Stimulated activated CD8-positive, alpha-beta memory T cell treated with anti-CD3 and anti-CD28 coated beads, Interleukin-4, amount 100 ng/mL, for 24 hours (primary cell): ENCODE measurements at regions not wholly inside any gene's neighbourhood (a gene's known extent, or its start where the extent isn't known, plus 50 kb on each side); places are given as distances from the start of the nearest gene placed in this dataset.

Experiments
- DNase-seq: peaks from one replicate; pipeline ENCODE4 v3.0.0-alpha.2; 2020; ENCODE audit warnings: low read depth

DNA sequence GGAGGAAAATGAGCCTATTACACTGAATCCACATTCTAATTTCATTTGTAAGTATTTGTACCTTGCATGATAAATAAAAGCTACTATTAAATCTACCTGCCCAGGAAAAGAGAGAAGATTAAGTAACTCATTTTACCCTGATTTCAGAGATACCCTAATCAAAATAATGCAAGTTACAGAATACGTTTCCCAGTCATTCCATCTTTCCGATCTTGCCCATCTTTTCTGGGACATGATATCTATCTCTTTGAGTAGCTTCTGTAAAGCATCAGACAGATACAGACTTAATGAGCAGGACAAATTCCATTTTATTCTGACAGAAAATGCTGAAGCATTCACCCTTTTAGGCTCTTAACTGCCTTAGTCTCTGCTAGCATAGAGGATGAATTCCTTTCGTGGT is 56.6 kb downstream of the SPRY2 start:
- DNase-seq, result no peak

DNA sequence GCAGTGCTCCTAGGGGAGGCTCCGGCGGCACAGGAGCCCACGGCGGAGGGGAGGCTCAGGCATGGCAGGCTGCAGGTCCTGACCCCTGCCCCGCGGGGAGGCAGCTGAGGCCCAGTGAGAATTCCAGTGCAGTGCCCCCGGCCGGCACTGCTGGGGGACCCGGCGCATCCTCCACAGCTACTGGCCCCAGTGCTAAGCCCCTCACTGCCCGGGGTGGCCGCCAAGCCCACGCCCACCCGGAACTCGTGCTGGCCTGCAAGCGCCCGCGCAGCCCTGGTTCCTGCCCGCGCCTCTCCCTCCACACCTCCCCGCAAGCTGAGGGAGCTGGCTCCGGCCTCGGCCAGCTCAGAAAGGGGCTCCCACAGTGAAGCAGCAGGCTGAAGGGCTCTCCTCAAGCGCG is 62.2 kb downstream of the SPRY2 start:
- DNase-seq, result no peak

DNA sequence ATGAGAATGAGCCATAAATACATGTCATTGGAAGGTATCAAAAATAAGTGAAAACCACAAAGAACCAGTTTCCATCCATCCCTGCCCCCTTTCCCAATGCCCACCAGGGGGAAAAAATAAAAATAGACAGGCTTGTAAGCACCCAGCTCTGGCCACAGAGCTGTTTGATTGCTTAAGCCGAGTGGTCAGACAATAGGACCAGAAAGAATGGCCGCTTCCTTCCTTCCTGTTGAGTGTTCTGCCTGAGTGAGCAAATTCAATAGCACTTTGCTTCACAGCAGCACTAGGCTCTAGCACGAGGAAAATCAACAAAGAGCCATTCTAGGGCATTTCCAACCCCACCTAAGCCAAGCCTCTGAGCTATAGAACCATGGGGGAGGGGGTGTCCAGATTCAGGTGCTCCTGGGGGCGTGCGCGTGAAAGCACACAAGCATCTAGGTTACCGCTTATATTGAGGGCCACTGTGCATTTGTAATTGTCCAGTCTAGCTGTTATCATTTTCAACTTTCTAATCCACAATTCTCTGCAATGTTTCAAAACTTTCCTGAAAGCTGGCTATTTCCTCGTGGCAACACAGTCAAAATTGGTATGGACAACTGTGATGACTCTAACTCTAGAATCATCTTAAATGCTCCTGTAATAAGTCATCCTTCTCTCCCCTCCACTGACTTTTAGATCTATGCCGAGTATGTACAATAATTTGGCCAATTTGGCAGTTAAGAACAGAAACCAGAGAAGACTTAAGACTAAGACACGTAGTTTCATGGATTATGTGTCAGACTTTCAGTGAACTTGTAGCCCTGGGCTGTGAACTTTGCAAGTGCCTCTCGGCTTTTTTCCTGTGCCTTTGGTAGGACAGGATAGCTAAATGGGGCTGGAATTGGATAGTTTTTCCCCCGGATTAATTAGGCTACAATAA is 64.3 kb downstream of the SPRY2 start:
- no peak for DNase-seq

DNA sequence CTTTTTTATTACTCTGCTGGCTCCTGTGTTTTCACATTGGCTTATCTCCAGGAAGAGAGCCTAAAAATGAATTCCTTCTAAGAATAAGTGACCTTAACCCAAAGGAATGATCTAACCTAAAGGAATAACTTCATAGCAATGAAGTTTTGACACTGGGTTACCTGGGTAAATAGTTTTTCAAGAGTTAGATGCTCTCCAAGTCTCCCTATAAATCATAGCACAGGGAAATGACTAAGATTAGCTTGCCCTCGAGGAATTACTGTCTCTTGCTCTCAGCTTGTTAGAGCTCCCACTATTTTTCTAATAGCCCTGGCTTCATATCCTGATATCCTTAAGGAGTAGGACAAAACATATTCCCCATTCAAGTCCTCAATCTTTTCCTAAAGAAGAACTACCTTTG is 66.3 kb downstream of the SPRY2 start:
- no peak for DNase-seq

DNA sequence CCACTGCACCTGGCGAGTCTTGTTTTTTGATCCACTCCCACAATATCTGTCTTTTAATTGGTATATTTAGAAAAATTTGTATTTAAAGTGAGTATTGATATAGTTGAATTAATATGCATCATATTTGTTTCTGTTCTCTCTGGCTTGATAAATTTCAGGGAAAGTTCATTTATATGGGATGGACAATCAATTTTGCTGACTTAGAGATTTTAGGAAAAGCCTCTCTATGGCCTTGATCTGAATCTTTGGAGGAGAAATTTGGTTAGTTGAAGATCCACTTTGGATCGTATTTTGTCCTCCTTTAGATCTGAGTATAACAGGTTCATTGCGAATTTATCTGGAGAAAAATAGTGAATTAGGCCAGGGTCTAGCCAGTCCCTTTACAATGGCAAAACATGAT is 67.2 kb downstream of the SPRY2 start:
- DNase-seq, result no peak

DNA sequence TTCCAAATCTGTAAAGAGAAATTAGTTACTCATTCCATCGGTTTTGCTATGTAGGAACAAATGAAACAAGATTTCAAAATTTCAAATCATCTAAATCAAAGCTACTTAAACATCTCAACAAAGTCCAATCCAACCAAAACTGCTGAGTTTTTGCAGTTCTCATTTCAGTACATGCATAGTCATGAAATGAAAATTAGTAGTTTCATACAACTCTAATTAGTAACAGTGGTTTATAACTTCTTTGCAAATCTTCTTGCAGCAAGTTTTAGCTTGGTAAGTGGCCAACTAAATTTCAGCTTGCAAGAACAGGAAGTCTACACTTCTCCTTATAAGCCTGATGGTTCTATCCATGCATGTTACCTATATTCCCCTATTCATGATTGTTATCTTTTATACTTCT is 75.6 kb downstream of the SPRY2 start:
- DNase-seq, result no peak

DNA sequence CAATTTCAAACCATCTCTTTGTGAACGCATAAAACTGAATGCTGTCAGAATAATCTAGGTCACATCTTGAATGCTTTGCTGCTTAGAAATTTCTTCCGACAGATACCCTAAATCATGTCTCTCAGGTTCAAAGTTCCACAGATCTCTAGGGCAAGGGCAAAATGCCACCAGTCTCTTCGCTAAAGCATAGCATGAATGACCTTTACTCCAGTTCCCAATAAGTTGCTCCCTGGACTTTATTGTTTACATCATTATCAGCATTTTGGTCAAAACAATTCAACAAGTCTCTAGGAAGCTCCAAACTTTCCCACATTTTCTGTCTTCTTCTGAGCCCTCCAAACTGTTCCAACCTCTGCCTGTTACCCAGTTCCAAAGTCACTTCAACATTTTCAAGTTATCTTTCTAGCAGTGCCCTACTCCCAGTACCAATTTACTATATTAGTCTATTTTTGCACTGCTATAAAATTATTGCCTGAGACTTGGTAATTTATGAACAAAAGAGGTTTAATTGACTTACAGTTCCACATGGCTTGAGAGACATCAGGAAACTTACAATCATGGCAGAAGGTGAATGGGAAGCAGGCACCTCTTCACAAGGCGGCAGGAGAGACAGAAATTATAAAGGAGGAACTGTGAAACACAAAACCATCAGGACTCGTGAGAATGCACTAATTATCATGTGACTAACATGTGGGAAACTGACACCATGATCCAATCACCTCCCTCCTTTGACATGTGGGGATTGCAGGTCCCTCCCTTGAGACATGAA is 77.0 kb downstream of the SPRY2 start:
- no peak for DNase-seq

DNA sequence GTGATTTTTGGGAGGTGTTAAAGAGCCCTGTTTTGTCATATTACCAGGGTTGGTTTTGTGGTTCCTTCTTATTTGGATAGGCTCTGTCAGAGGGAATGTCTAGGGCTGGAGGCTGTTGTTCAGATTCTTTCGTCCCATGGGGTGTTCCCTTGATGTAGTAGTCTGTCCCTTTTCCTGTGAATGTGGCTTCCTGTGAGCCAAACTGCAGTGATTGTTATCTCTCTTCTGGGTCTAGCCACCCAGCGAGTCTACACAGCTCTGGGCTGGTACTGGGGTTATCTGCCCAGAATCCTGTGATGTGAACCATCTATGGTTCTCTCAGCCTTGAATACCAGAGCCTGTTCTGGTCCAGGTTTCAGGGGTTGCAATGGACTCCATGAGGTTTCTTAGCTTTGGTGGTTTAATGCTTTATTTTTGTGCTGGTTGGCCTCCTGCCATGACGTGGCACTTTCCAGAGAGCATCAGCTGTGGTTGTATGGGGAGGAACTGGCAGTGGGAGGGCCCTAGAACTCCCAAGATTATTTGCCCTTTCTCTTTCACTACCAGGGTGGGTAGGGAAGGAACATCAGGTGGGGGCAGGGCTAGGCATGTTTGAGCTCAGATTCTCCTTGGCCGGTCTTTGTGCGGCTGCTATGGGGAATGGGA is 78.8 kb downstream of the SPRY2 start:
- DNase-seq, result no peak

DNA sequence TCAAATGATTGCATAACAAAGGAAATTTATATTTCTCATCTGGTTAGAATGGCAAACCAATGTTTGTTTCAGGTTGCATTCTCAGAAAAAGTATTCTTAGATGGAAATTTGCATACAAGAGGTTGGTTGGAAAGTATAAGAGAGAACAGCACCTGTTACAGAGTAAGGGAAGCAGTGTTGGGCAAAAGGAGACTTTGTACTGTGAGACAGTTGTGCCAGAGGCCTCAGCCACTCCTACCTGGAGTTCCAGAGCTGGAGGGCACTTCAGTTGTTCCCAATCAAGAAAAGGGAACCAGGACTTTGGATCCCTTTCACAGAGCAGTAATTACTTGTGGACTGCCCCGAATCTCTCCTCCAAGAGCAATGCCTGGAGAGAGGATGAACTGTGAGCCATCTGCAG is 81.8 kb downstream of the SPRY2 start:
- no peak for DNase-seq

DNA sequence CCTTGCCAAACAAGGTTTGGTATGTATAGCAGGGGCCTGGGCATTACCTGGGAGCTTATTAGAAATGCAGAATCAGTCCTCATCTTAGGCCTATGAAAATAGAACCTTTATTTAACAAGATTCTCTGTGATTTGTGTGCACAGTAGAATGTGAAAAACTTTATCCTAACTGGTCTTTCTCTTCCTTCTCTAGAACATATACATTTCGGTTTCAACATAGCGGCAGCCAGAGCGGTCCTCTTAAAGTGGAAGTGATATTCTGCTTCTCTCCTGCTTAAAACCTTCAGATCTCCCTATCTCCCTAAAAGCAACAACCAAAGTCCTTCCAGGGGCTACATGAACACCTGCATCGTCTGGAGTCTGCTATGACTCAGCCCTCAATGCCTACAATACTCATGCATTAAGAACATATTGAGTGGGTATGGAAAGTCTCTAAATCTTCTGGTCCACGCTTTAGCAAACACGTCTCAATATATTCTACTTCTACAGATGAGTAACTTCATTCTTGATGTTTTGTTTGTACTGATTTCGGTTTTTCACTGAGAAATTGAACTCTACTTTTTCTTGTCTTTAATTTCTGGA is 84.5 kb downstream of the SPRY2 start:
- no peak for DNase-seq

DNA sequence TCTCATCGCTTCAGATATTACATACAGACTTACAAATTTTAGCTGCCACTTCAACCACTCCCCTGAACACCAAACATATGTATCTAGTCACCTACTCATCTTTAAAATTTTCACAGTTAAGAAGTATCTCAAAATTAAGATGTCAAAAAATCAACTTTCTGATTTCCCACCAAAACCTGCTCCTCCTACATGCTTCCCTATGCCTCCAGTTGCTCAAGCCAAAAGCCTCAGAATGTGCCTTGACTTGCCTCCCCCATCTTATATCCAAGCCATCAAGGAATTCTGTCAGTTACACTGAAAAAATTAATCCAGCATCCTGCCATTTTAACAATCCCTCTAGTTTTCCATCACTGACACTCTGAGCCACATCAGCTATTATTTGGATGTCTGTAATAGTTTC is 85.0 kb downstream of the SPRY2 start:
- DNase-seq, result no peak

DNA sequence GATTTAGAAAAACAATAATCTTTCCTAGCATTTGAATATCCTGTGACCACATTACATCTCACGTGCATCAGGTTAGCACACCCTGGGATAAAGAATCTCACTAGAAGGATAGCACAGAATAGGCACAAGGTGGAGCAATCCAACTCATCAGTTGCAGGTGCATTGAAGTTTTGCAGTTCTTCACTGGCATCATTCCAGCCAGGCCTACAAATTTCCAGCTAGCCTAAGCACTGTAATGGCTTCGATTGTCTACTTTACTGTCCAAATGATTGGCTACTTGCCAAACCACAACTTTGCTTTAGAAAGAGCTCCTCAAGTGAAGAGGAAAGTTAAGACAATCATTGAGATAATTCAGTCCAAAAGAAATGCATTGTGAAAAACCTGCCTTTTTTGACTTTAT is 89.5 kb downstream of the SPRY2 start:
- DNase-seq, result no peak

DNA sequence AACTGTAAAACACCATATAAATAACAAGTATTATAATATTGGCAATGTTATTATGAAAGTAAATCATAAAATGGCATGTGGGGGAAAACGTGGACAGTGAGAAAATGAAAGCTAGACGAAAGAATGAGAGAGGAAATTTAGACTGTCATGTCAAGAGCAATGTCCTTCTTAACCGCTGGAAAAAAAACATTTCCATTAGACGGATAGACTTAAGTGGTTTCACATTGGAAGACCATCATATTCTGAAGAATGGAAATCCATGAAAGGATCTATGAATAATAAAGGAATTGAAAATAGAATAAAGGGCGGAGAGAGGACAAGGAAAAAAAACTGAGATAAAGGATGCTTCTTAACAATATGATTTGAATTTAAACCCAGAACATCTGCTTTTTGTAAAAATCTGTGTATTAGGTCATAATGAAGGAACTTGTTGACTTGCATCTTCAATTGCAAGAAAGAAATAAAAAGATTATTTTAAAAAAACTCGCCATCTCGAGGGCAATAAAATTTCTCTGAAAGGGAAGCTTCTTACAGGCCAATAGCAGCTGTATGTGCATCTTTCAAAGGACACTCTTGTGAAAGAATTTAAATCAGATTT is 90.6 kb downstream of the SPRY2 start:
- no peak for DNase-seq

DNA sequence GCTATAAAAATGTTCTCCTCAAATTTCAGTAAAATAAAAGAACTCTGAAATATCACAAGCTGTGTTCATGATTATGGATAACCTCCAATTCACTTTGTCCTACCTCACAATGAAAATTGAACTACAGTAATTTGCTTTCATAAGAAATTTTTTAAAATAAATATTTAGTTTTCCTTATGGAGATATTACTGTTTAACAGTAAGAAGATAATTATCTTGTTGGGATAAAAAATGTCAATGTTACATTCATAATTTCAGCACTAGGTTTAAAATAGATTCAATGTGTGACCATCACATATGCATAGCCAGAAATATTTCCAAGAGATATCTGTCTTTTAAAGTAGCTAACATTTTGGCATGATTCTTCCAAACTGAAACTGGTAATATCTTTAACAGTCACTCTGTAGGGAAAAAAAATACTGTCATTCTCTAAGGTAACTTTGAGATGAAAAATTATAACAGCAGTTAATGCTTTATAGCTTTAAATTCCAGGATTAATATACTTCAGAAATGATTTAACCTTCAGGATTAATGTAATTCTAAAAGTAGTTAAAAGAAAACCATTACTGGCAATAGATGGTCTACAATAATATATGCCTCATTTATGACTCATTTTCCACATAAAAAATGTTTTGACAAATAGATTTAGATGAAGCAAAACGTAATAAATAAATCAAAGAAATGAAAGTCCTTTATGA is 91.3 kb downstream of the SPRY2 start:
- no peak for DNase-seq

DNA sequence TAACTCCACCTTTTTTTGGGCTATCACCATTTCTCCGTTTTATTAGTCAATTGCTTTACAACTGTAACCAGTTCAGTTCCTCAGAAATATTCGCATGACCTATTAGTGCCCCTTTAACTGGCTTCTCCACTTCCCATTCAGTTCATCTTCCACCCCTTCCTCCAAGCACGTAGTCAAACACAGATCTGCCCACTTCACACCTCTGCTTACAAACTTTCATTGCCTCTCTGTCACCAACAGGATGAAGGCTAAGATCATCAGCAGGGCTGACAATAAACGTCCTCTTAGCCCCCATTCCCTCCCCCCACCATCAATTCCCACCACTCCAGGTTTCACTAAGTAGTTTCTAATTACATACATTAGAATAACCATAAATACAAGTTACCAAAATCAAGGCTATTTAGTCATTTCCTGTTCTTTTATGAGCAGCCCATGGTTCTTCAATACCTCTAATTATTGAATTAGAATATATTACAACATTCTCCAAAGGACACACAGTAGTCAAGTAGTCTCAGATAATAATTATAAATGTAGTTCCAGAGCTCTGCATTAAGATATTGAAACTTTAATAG is 95.7 kb downstream of the SPRY2 start:
- DNase-seq, result no peak

DNA sequence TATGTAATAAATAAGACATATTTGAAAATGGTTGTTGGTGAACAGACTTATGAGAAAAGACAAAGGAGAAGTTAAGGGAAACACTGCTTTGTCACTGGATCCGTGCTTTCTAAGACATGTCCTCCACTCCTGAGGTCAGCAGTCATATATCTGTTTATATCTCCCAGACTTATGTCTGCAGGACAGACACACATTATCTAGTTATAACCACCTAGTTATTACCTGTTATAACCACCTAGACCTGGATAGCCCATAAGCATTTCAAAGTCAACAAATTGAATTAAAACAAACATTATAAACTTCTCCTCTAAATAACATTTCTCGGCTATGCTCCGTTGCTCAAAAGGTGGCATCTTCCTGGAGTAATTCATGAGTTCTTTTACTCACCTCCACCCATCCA is 96.4 kb downstream of the SPRY2 start:
- no peak for DNase-seq

DNA sequence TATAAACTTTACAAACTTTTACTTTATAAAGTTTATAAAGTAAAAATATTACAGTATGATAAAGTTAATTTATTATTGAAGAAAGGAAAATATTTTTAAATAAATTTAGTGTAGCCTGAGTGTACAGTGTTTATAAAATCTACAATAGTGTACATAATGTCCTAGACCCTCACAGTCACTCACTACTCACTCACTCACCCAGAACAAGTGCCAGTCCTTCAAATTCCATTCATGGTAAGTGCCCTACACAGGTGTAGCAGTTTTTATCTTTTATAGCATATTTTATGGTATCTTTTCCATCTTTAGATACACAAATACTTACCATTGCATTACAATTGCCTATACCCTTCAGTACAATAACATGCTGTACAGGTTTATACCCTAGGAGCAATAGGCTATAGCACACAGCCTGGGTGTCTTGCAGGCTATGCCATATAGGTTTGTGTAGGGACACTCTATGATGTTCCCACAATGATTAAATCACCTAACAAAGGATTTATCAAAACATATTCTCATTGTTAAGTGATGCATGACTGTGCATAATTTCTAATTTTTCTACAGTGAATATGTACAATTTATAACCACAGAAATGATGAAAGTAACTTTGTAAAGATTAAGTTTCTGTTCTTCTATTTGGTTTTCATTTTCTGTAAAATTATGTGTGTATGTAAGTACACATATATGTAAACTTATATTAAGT is 98.0 kb downstream of the SPRY2 start:
- DNase-seq, result no peak

DNA sequence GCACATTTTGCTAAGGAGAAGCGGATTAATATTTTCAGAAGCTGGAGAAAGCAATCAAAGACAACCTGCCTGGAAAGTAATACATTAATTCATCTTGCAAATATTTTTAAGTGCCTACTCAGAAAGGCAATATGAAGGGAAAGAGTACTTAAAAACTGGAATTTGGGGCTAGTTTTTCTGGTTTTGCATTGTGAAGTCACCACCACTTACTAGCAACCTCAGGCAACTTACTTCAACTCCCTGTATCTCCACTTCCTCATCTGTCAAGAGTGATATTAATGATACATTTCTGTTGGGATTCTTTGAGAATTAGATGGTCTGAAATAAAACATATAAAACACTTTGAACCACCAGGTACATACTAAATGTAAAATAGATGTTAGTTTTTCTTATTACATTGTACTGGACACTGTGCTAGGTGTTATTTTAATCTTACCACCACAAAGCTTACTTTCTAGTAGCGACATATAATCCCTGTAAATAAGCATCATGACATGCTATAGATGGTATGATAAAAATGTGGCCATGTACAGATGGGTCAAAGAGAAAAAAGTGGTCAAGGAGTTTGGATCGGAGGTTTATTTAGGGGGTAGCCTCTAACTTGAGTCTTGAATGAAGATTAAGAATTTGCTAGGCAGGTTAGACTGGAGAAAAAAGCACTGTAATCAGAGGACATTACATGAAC is 101.2 kb downstream of the SPRY2 start:
- DNase-seq, result no peak

DNA sequence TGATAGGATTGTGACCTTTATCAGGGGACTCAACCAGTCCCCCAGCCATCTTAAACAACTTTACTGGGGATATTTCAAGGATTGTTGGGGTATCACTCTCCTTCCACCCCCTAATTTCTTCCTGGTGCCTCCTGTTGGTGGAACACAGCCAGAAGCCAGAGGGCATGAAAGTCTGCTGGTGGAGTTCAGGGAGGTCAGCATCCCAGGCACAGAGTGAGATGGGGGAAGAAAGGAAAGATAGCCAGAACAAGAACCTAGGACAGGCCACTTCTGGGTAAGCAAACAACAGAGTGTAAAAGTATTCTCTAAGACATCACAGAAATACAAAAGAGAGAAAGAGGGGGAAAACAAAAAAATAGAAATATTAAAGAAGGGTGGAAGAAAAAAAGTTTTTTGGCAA is 101.8 kb downstream of the SPRY2 start:
- DNase-seq, result no peak

DNA sequence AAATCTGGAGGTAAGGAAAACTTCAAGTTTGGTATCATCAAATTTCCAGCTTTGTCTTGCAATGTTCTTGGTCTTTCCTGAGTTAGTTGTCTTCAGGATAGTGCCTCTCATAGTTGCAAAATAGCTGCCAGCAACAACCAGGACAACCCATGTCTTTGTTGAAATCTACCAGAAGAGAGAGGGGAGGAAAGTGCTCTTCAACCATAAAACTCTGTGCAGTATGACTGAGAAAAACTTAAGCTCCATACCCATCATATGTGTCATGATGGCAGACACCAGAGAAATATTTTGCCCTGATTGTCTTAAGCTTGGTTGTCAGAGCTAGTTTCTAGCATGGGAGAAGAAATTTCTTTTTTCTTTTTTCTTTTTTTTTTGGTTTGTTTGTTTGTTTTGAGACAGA is 103.3 kb downstream of the SPRY2 start:
- no peak for DNase-seq
